Brain microvascular endothelial cell (primary cell): ENCODE measurements at regions not wholly inside any gene's neighbourhood (a gene's known extent, or its start where the extent isn't known, plus 50 kb on each side); places are given as distances from the start of the nearest gene placed in this dataset.

Experiments
- DNase-seq: peaks from one replicate; pipeline ENCODE4 v3.0.0-alpha.2; 2020
- H3K27ac ChIP-seq: fragments of 250-450 bp; sonication (Bioruptor Pico); 2 replicates; pipeline ENCODE4 v1.5.1; 2020; ENCODE audit warnings: mild to moderate bottlenecking, moderate library complexity
- H3K27me3 ChIP-seq: fragments of 250-450 bp; sonication (Bioruptor Pico); replicated peaks from 2 replicates; pipeline ENCODE4 v1.5.1; 2020; ENCODE audit warnings: mild to moderate bottlenecking
- H3K36me3 ChIP-seq: fragments of 250-450 bp; sonication (Bioruptor Pico); replicated peaks from 2 replicates; pipeline ENCODE4 v1.5.1; 2020; ENCODE audit warnings: mild to moderate bottlenecking
- H3K4me3 ChIP-seq: 2 replicates; pipeline ENCODE4 v1.5.1; 2011; ENCODE audit warnings: low read depth, mild to moderate bottlenecking, control low read depth, low read length, moderate library complexity
- CTCF ChIP-seq: IDR thresholded peaks from 2 replicates; pipeline ENCODE4 v1.5.1; 2011; ENCODE audit warnings: low read depth, mild to moderate bottlenecking, moderate library complexity, low read length, control low read depth, inconsistent platforms; ENCODE audit errors: missing control alignments
- in situ Hi-C: cut with HindIII; loops from 2 replicates; pipeline ENCODE4 v1.10.0; 2017; ENCODE audit warnings: low sequenced_read_pairs, low pct_ligation_motif_present

- no peak for DNase-seq
- no peaks in the 10 kb centered on the region for H3K27me3 ChIP-seq
- H3K4me3 ChIP-seq = no peak overlapping the region
- TF ChIP-seq CTCF = no peak
- in situ Hi-C loops = no loop called here
- H3K36me3 ChIP-seq = no peaks in the 10 kb centered on the region
- H3K27ac ChIP-seq = no peak overlapping the region
These were observed 53.0 kb upstream of the ADORA3 start for GRCh38 chr1:111556325-111557037.

GRCh38 chr1:111559736-111560279 lies 56.4 kb upstream of the ADORA3 start:
- no peaks in the 10 kb centered on the region for H3K36me3 ChIP-seq
- H3K27me3 ChIP-seq = no peaks in the 10 kb centered on the region
- peak overlapping the region; percentile 44 for H3K27ac ChIP-seq
- peak; percentile 57 for DNase-seq
- no peak for TF ChIP-seq CTCF
- H3K4me3 ChIP-seq = no peak overlapping the region
- in situ Hi-C loops = no loop called here

GRCh38 chr1:111561328-111561727 lies 57.9 kb upstream of the ADORA3 start:
- no peak for TF ChIP-seq CTCF
- in situ Hi-C loops = no loop called here
- no peak overlapping the region for H3K27ac ChIP-seq

GRCh38 chr1:111563619-111564018 lies 56.0 kb upstream of the RAP1A start:
- in situ Hi-C loops = no loop called here
- TF ChIP-seq CTCF = no peak
- peak; percentile 62 for DNase-seq
- Histone ChIP-seq H3K4me3 (no peak overlapping the region), H3K27ac (no peak overlapping the region), H3K27me3 (no peaks in the 10 kb centered on the region), H3K36me3 (no peaks in the 10 kb centered on the region)

More at GRCh38 chr1:111561328-111561727, 57.9 kb upstream of the ADORA3 start:
- no peak for DNase-seq
- no peaks in the 10 kb centered on the region for H3K27me3 ChIP-seq
- H3K36me3 ChIP-seq = no peaks in the 10 kb centered on the region
- H3K4me3 ChIP-seq = no peak overlapping the region

- no peak overlapping the region for H3K27ac ChIP-seq
- no peaks in the 10 kb centered on the region for H3K36me3 ChIP-seq
- H3K27me3 ChIP-seq = no peaks in the 10 kb centered on the region
- DNase-seq = peak; percentile 65
- in situ Hi-C loops = no loop called here
- no peak for TF ChIP-seq CTCF
- H3K4me3 ChIP-seq = no peak overlapping the region
These were observed 54.5 kb upstream of the RAP1A start for GRCh38 chr1:111565079-111565478.
